HG03432 (cell line): ENCODE measurements at regions not wholly inside any gene's neighbourhood (a gene's known extent, or its start where the extent isn't known, plus 50 kb on each side); places are given as distances from the start of the nearest gene placed in this dataset.
"Not testable (repeated sequence)": the region's sequence is repeated elsewhere in the genome, so short reads cannot be mapped to it uniquely, and the experiment has no call there.

Experiments used
- ATAC-seq: cut with Tn5 transposase; IDR thresholded peaks from one replicate; pipeline ENCODE4 v1.9.1; 2021; ENCODE audit warnings: mild to moderate bottlenecking, moderate library complexity; ENCODE audit not compliant: unreplicated experiment

GRCh38 chr13:69109891-69110525 lies 997.6 kb upstream of the ATXN8OS start:
- no peak for ATAC-seq

GRCh38 chr13:69108486-69108885 lies 999.1 kb upstream of the ATXN8OS start:
- no peak for ATAC-seq

- ATAC-seq: no peak
These were observed 1000.2 kb upstream of the ATXN8OS start for GRCh38 chr13:69107436-69107835.

- no peak for ATAC-seq
These were observed 1005.8 kb upstream of the ATXN8OS start for GRCh38 chr13:69101841-69102240.

GRCh38 chr13:69094485-69094884 lies 1013.1 kb upstream of the ATXN8OS start:
- no peak for ATAC-seq

GRCh38 chr13:69092615-69093322 lies 1014.9 kb upstream of the ATXN8OS start:
- ATAC-seq: no peak

- ATAC-seq: no peak
These were observed 1030.4 kb upstream of the ATXN8OS start for GRCh38 chr13:69077267-69077666.

- no peak for ATAC-seq
These were observed 1038.0 kb upstream of the ATXN8OS start for GRCh38 chr13:69069554-69070133.

GRCh38 chr13:69050696-69051095 lies 1056.9 kb upstream of the ATXN8OS start:
- ATAC-seq: no peak

- no peak for ATAC-seq
These were observed 1063.0 kb upstream of the ATXN8OS start for GRCh38 chr13:69044629-69045028.

- no peak for ATAC-seq
These were observed 1066.7 kb upstream of the ATXN8OS start for GRCh38 chr13:69040898-69041297.

- ATAC-seq: no peak
These were observed 1071.9 kb upstream of the ATXN8OS start for GRCh38 chr13:69035771-69036170.

GRCh38 chr13:69028936-69029335 lies 1078.7 kb upstream of the ATXN8OS start:
- no peak for ATAC-seq

- peak; percentile 54 for ATAC-seq
These were observed 1087.5 kb upstream of the ATXN8OS start for GRCh38 chr13:69020120-69020519.

GRCh38 chr13:69018173-69018572 lies 1089.5 kb upstream of the ATXN8OS start:
- ATAC-seq: not testable (repeated sequence)

GRCh38 chr13:69010789-69011188 lies 1096.8 kb upstream of the ATXN8OS start:
- ATAC-seq: no peak

GRCh38 chr13:69008499-69008898 lies 1099.1 kb upstream of the ATXN8OS start:
- no peak for ATAC-seq

- ATAC-seq: no peak
These were observed 1109.6 kb upstream of the ATXN8OS start for GRCh38 chr13:68998056-68998455.

GRCh38 chr13:68996668-68997025 lies 1111.0 kb upstream of the ATXN8OS start:
- ATAC-seq: no peak

- ATAC-seq: no peak
These were observed 1111.5 kb upstream of the ATXN8OS start for GRCh38 chr13:68995972-68996667.

GRCh38 chr13:68993154-68993553 lies 1114.5 kb upstream of the ATXN8OS start:
- no peak for ATAC-seq

- ATAC-seq: no peak
These were observed 1119.5 kb upstream of the ATXN8OS start for GRCh38 chr13:68988176-68988575.
